ENCODE measurements at regions not wholly inside any gene's neighbourhood (a gene's known extent, or its start where the extent isn't known, plus 50 kb on each side); places are given as distances from the start of the nearest gene placed in this dataset.

GRCh38 chr2:59427980-59428379, 1125.5 kb downstream of the BCL11A start:
- Histone ChIP-seq H3K27ac (replicated peaks) (no peak overlapping the region), H3K27me3 (ENCODE audit: insufficient read depth, poor library complexity, severe bottlenecking) (no peaks in the 10 kb centered on the region), H3K4me3 (replicated peaks; ENCODE audit: insufficient read depth, low read length) (no peak overlapping the region)
- DNase-seq (ENCODE audit: low read depth in 1 of 2, low spot score in 1 of 2) = no peak
- TF ChIP-seq POLR2AphosphoS5 (IDR thresholded peaks at IDR 0.05; ENCODE audit: low read depth) (no peak), REST (IDR thresholded peaks at IDR 0.05; ENCODE audit: insufficient replicate concordance, low read depth) (no peak), SPI1 (IDR thresholded peaks at IDR 0.05; ENCODE audit: borderline replicate concordance, low read depth) (no peak), CTCF (IDR thresholded peaks at IDR 0.05; ENCODE audit: insufficient read depth, low read length) (no peak), GABPA (IDR thresholded peaks at IDR 0.05; ENCODE audit: low read depth) (no peak)

- no peaks in the 10 kb centered on the region for H3K27me3 ChIP-seq (ENCODE audit: insufficient read depth, poor library complexity, severe bottlenecking)
- no peak overlapping the region for H3K4me3 ChIP-seq (replicated peaks; ENCODE audit: insufficient read depth, low read length)
- H3K27ac ChIP-seq (replicated peaks) = no peak overlapping the region
- no peak for DNase-seq (ENCODE audit: low read depth in 1 of 2, low spot score in 1 of 2)
- TF ChIP-seq SPI1 (IDR thresholded peaks at IDR 0.05; ENCODE audit: borderline replicate concordance, low read depth) (no peak), CTCF (IDR thresholded peaks at IDR 0.05; ENCODE audit: insufficient read depth, low read length) (no peak), GABPA (IDR thresholded peaks at IDR 0.05; ENCODE audit: low read depth) (no peak), POLR2AphosphoS5 (IDR thresholded peaks at IDR 0.05; ENCODE audit: low read depth) (no peak), REST (IDR thresholded peaks at IDR 0.05; ENCODE audit: insufficient replicate concordance, low read depth) (no peak)
Observed at GRCh38 chr2:59425247-59425646, 1128.2 kb downstream of the BCL11A start.

- no peak for TF ChIP-seq SPI1 (IDR thresholded peaks at IDR 0.05; ENCODE audit: borderline replicate concordance, low read depth)
- TF ChIP-seq GABPA (IDR thresholded peaks at IDR 0.05; ENCODE audit: low read depth) = no peak
- TF ChIP-seq CTCF (IDR thresholded peaks at IDR 0.05; ENCODE audit: insufficient read depth, low read length) = no peak
- no peak for TF ChIP-seq POLR2AphosphoS5 (IDR thresholded peaks at IDR 0.05; ENCODE audit: low read depth)
- no peak for TF ChIP-seq REST (IDR thresholded peaks at IDR 0.05; ENCODE audit: insufficient replicate concordance, low read depth)
- no peak overlapping the region for H3K27ac ChIP-seq (replicated peaks)
- no peak for DNase-seq (ENCODE audit: low read depth in 1 of 2, low spot score in 1 of 2)
- H3K4me3 ChIP-seq (replicated peaks; ENCODE audit: insufficient read depth, low read length) = no peak overlapping the region
- no peaks in the 10 kb centered on the region for H3K27me3 ChIP-seq (ENCODE audit: insufficient read depth, poor library complexity, severe bottlenecking)
Observed at GRCh38 chr2:59413751-59414570, 1139.5 kb downstream of the BCL11A start.

Data from HL-60 (cell line).